GM23248 (cell line): ENCODE measurements at regions not wholly inside any gene's neighbourhood (a gene's known extent, or its start where the extent isn't known, plus 50 kb on each side); places are given as distances from the start of the nearest gene placed in this dataset.

ENCODE experiments used
- EZH2 ChIP-seq: fragments of 200-600 bp; sonication (generic); IDR thresholded peaks from 2 replicates; pipeline ENCODE4 v1.6.1; 2018; ENCODE audit warnings: antibody characterized with exemption, mild to moderate bottlenecking; ENCODE audit not compliant: insufficient read depth, poor library complexity, severe bottlenecking
- EZH2phosphoT487 ChIP-seq: fragments of 200-600 bp; sonication (generic); IDR thresholded peaks from 2 replicates; pipeline ENCODE4 v1.6.1; 2018; ENCODE audit warnings: antibody characterized with exemption, moderate library complexity, mild to moderate bottlenecking, low read depth; ENCODE audit not compliant: insufficient read depth

DNA sequence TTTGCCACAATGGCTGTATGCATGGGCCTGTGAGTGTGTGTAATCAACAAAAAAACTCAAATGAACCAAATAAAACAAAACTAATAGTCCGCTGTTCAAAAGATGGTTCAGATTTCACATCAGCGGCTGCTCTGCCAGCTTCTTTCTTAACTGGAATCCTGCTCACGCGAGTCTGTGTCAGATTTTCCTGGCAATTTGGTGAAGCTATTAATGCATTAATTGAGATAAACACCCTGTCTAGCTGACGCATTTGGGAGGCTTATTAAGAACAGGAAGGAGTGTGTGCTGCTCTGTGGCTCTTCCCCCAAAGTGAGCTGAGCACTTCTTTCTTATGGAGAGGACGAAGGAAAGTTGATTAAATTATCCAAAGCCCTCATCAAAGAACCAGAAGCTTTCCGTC lies 336.6 kb upstream of the MKI67 start:
- no peak for TF ChIP-seq EZH2
- no peak for TF ChIP-seq EZH2phosphoT487
